ENCODE measurements at regions not wholly inside any gene's neighbourhood (a gene's known extent, or its start where the extent isn't known, plus 50 kb on each side); places are given as distances from the start of the nearest gene placed in this dataset.

GRCh38 chr9:135253305-135254004, 166.0 kb downstream of the OLFM1 start:
- intact Hi-C loops (cut with DNase I; ENCODE audit: low total_unique reads) = no loop called here
- H3K9me3 ChIP-seq = no peaks in the 10 kb centered on the region
- no peak overlapping the region for H3K4me3 ChIP-seq
- H3K4me1 ChIP-seq = no peaks in the 10 kb centered on the region
- H3K36me3 ChIP-seq (ENCODE audit: low read depth, missing control alignments) = no peaks in the 10 kb centered on the region
- no peak for DNase-seq
- H3K27me3 ChIP-seq = no peaks in the 10 kb centered on the region
- H3K27ac ChIP-seq = no peak overlapping the region
- no peak for TF ChIP-seq POLR2A (IDR thresholded peaks at IDR 0.05)
- TF ChIP-seq, protein P1, sequence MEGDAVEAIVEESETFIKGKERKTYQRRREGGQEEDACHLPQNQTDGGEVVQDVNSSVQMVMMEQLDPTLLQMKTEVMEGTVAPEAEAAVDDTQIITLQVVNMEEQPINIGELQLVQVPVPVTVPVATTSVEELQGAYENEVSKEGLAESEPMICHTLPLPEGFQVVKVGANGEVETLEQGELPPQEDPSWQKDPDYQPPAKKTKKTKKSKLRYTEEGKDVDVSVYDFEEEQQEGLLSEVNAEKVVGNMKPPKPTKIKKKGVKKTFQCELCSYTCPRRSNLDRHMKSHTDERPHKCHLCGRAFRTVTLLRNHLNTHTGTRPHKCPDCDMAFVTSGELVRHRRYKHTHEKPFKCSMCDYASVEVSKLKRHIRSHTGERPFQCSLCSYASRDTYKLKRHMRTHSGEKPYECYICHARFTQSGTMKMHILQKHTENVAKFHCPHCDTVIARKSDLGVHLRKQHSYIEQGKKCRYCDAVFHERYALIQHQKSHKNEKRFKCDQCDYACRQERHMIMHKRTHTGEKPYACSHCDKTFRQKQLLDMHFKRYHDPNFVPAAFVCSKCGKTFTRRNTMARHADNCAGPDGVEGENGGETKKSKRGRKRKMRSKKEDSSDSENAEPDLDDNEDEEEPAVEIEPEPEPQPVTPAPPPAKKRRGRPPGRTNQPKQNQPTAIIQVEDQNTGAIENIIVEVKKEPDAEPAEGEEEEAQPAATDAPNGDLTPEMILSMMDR (IDR thresholded peaks at IDR 0.05) = no peak
- WGBS, 2 donors = 65 to 75% methylated on average over 7 to 31 of the region's 31 CpGs

- 90 to 92% methylated on average over 15 to 25 of the region's 25 CpGs for WGBS, 2 donors
- Histone ChIP-seq H3K4me1 (no peaks in the 10 kb centered on the region), H3K36me3 (ENCODE audit: low read depth, missing control alignments) (no peaks in the 10 kb centered on the region), H3K27ac (no peak overlapping the region), H3K4me3 (no peak overlapping the region), H3K9me3 (no peaks in the 10 kb centered on the region), H3K27me3 (no peaks in the 10 kb centered on the region)
- no peak for DNase-seq
- intact Hi-C loops (cut with DNase I; ENCODE audit: low total_unique reads) = no loop called here
- TF ChIP-seq POLR2A (IDR thresholded peaks at IDR 0.05) = no peak
- TF ChIP-seq, protein P1 (IDR thresholded peaks at IDR 0.05) = no peak
Measured at GRCh38 chr9:135254176-135255032, 166.9 kb downstream of the OLFM1 start.

- Histone ChIP-seq H3K27me3 (no peaks in the 10 kb centered on the region), H3K4me1 (no peaks in the 10 kb centered on the region), H3K4me3 (no peak overlapping the region), H3K27ac (no peak overlapping the region), H3K36me3 (ENCODE audit: low read depth, missing control alignments) (no peaks in the 10 kb centered on the region), H3K9me3 (no peaks in the 10 kb centered on the region)
- TF ChIP-seq, protein P1 (IDR thresholded peaks at IDR 0.05) = no peak
- TF ChIP-seq POLR2A (IDR thresholded peaks at IDR 0.05) = no peak
- DNase-seq = no peak
- 74 to 88% methylated on average over 13 to 22 of the region's 23 CpGs for WGBS, 2 donors
- intact Hi-C loops (cut with DNase I; ENCODE audit: low total_unique reads) = no loop called here
Measured at GRCh38 chr9:135255033-135255840, 167.8 kb downstream of the OLFM1 start.

DNA sequence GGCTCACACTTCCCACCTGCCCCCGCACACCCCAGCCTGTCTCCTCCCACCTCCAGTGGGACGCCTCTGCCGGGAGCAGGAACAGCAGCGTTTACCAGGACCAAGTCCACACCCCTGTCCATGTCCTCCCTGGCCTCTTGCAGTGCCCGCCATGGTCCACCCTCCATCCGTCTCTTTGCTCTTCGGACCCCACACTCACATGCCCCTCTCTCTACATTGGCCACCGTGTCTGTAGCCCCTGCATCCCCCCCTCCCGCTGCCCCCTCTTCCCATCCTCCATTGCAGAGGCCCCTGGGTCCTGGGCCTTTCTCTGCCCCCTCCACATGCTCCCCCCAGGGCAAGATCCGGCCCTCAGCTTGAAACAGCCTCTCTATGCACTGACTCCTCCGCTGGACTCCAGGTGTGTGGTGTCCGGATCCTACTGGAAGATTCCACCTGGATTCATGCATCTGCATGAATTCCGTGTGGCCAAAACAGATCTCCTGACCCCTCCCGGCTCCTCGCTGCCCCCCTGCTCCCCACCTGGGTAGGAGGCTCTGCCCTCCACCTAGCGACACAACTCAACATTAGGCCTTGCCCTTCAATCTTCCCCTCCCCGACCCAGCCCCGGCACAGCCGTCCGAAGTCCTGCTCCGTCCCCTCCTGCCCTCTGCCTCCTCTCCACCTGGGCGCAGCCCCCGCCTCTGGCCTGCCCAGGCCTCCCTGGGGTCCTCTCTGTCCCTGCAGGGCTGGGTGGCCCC, 168.5 kb downstream of the OLFM1 start:
- Histone ChIP-seq H3K4me1 (no peaks in the 10 kb centered on the region), H3K27ac (no peak overlapping the region), H3K9me3 (no peaks in the 10 kb centered on the region), H3K27me3 (no peaks in the 10 kb centered on the region), H3K36me3 (ENCODE audit: low read depth, missing control alignments) (no peaks in the 10 kb centered on the region), H3K4me3 (no peak overlapping the region)
- 86 to 90% methylated on average over 23 of the region's 23 CpGs for WGBS, 2 donors
- DNase-seq = no peak
- TF ChIP-seq, protein P1 (IDR thresholded peaks at IDR 0.05) = no peak
- no peak for TF ChIP-seq POLR2A (IDR thresholded peaks at IDR 0.05)
- intact Hi-C loops (cut with DNase I; ENCODE audit: low total_unique reads) = no loop called here
